Endothelial cell of umbilical vein (primary cell): ENCODE measurements at regions not wholly inside any gene's neighbourhood (a gene's known extent, or its start where the extent isn't known, plus 50 kb on each side); places are given as distances from the start of the nearest gene placed in this dataset.

Experiments
- FOS ChIP-seq: IDR thresholded peaks from 2 replicates; pipeline ENCODE4 v1.6.1; 2011; ENCODE audit warnings: mild to moderate bottlenecking, low read length, moderate library complexity, borderline replicate concordance; ENCODE audit not compliant: insufficient read depth
- JUN ChIP-seq: IDR thresholded peaks from 2 replicates; pipeline ENCODE4 v1.6.1; 2011; ENCODE audit warnings: borderline replicate concordance, low read depth; ENCODE audit not compliant: insufficient read length, insufficient read depth
- POLR2A ChIP-seq: IDR thresholded peaks from 2 replicates; pipeline ENCODE4 v1.6.1; 2012; ENCODE audit warnings: low read depth, mild to moderate bottlenecking, control low read depth, low read length
- POLR2AphosphoS5 ChIP-seq: IDR thresholded peaks from 2 replicates; pipeline ENCODE4 v1.6.1; 2012; ENCODE audit warnings: low read depth, mild to moderate bottlenecking, control low read depth, low read length, moderate library complexity; ENCODE audit not compliant: insufficient read depth
- TF ChIP-seq, protein P1 (sequence below), 2 donors: IDR thresholded peaks; 1 replicate in 1 of 2; 2 replicates in 1 of 2; pipeline ENCODE4 v1.5.1; 2011; ENCODE audit warnings: low read length in 2 of 2, mild to moderate bottlenecking in 2 of 2, moderate library complexity in 2 of 2, control low read depth in 1 of 2, inconsistent platforms in 1 of 2, low read depth in 1 of 2; ENCODE audit not compliant: insufficient read depth in 1 of 2; ENCODE audit errors: extremely low read depth in 1 of 2

DNA sequence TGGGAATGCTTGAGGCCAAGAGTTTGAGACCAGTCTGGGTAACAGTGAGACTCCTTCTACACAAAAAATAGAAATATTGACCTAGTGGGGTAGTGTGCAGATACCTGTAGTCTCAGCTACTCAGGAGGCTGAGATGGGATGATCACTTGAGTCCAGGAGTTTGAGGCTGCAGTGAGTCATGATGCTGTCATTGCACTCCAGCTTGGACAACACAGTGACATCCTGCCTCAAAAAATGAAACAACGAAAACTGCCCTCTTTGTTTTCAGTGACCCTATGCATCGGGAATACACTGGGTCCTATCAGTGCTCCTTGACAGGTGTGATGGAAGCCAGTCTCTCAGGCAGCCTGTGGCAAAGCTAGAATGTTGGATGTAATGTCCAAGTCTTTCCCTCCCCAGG lies 311.5 kb upstream of the OR4E1 start:
- TF ChIP-seq, protein P1, sequence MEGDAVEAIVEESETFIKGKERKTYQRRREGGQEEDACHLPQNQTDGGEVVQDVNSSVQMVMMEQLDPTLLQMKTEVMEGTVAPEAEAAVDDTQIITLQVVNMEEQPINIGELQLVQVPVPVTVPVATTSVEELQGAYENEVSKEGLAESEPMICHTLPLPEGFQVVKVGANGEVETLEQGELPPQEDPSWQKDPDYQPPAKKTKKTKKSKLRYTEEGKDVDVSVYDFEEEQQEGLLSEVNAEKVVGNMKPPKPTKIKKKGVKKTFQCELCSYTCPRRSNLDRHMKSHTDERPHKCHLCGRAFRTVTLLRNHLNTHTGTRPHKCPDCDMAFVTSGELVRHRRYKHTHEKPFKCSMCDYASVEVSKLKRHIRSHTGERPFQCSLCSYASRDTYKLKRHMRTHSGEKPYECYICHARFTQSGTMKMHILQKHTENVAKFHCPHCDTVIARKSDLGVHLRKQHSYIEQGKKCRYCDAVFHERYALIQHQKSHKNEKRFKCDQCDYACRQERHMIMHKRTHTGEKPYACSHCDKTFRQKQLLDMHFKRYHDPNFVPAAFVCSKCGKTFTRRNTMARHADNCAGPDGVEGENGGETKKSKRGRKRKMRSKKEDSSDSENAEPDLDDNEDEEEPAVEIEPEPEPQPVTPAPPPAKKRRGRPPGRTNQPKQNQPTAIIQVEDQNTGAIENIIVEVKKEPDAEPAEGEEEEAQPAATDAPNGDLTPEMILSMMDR (IDR thresholded peaks at IDR 0.05; ENCODE audit: extremely low read depth in 1 of 2, insufficient read depth in 1 of 2, low read depth in 1 of 2, low read length in 2 of 2): no peak
- TF ChIP-seq POLR2A (no peak), POLR2AphosphoS5 (no peak), JUN (no peak), FOS (no peak)
